SK-N-MC (cell line): ENCODE measurements at regions not wholly inside any gene's neighbourhood (a gene's known extent, or its start where the extent isn't known, plus 50 kb on each side); places are given as distances from the start of the nearest gene placed in this dataset.
"Not testable (repeated sequence)": the region's sequence is repeated elsewhere in the genome, so short reads cannot be mapped to it uniquely, and the experiment has no call there.

ENCODE experiments used
- DNase-seq: peaks from one replicate; pipeline ENCODE4 v3.0.0-alpha.2; 2011; ENCODE audit warnings: low read depth, low spot score
- H3K27ac ChIP-seq: fragments of 200-600 bp; sonication (generic); 2 replicates; pipeline ENCODE4 v1.5.1; 2016; ENCODE audit warnings: mixed run types
- H3K36me3 ChIP-seq: fragments of 200-600 bp; sonication (generic); 2 replicates; pipeline ENCODE4 v1.6.1; 2017; ENCODE audit warnings: antibody characterized with exemption, low read length, mixed read lengths; ENCODE audit not compliant: insufficient read depth
- H3K4me3 ChIP-seq: fragments of 200-600 bp; sonication (generic); 2 replicates; pipeline ENCODE4 v1.5.1; 2016
- H3K9ac ChIP-seq: fragments of 200-600 bp; sonication (generic); 2 replicates; pipeline ENCODE4 v1.8.0; 2017; ENCODE audit warnings: mixed run types, mixed read lengths; ENCODE audit not compliant: insufficient read length
- H3K9me3 ChIP-seq: fragments of 200-600 bp; sonication (generic); 2 replicates; pipeline ENCODE4 v1.6.1; 2017; ENCODE audit warnings: low read depth, mild to moderate bottlenecking, antibody characterized with exemption, low read length, moderate library complexity, mixed read lengths
- EZH2 ChIP-seq: fragments of 200-600 bp; sonication (generic); IDR thresholded peaks from one replicate; pipeline ENCODE4 v1.6.1; 2017; ENCODE audit warnings: antibody characterized with exemption
- FOXP2 ChIP-seq: optimal IDR thresholded peaks from 2 replicates; pipeline ENCODE3; 2011; ENCODE audit warnings: mild to moderate bottlenecking, moderate library complexity; ENCODE audit not compliant: insufficient read depth; ENCODE audit errors: extremely low read length, control extremely low read depth
- POLR2AphosphoS5 ChIP-seq: IDR thresholded peaks from 2 replicates; pipeline ENCODE4 v1.6.1; 2012; ENCODE audit warnings: mild to moderate bottlenecking, low read depth, low read length, borderline replicate concordance

DNA sequence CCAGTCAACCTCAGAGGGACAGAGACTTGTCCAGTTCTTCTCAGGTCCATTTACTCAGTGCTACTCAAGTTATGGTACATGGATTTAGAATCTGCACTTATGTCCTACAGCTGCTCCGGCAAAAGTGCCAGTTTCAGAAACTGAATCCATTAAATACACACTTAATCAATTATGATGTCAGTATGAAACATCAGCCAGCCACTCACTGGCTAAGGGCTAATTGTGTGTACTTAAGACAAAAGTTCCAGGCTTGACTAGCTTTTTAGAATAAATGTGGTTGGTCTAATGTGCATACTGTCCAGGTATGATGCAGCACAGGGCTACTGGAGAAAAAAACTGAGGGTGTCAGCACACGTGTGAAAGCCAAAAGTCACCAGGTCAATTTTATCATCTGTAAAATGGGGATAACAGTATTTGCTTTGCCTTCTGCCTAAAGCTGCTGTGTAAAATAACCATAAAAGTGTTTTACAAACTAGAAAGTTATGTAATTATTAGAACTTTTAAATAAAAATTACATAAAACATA, 55.4 kb upstream of the CYP2D6 start:
- no peak for DNase-seq
- no peaks in the 10 kb centered on the region for H3K9me3 ChIP-seq
- H3K4me3 ChIP-seq = no peak overlapping the region
- no peak overlapping the region for H3K27ac ChIP-seq
- TF ChIP-seq EZH2 = no peak
- TF ChIP-seq POLR2AphosphoS5 = no peak
- TF ChIP-seq FOXP2 = no peak
- no peaks in the 10 kb centered on the region for H3K36me3 ChIP-seq
- no peak overlapping the region for H3K9ac ChIP-seq

DNA sequence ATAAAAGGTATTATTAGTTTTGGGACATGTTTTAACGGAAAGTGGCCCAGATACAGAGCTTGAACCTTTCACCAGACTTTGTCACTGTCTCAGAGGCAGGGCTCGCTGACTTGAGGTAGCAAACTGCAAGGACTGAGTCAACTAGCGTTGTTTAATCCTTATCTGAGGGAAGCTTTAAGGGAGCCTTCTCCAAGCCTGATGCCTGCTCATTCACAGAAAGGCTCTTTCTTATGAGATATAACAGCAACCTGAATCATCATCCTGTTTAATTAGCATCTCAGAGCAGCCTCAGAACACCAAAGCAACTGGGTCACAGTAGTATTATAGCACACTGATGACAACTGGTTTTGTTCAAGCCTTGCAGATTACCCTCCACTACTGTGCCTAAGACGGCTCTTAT, 54.2 kb upstream of the CYP2D6 start:
- H3K4me3 ChIP-seq = no peak overlapping the region
- H3K36me3 ChIP-seq = no peaks in the 10 kb centered on the region
- no peak for DNase-seq
- no peak overlapping the region for H3K9ac ChIP-seq
- H3K27ac ChIP-seq = no peak overlapping the region
- H3K9me3 ChIP-seq = no peaks in the 10 kb centered on the region
- no peak for TF ChIP-seq POLR2AphosphoS5
- no peak for TF ChIP-seq FOXP2

DNA sequence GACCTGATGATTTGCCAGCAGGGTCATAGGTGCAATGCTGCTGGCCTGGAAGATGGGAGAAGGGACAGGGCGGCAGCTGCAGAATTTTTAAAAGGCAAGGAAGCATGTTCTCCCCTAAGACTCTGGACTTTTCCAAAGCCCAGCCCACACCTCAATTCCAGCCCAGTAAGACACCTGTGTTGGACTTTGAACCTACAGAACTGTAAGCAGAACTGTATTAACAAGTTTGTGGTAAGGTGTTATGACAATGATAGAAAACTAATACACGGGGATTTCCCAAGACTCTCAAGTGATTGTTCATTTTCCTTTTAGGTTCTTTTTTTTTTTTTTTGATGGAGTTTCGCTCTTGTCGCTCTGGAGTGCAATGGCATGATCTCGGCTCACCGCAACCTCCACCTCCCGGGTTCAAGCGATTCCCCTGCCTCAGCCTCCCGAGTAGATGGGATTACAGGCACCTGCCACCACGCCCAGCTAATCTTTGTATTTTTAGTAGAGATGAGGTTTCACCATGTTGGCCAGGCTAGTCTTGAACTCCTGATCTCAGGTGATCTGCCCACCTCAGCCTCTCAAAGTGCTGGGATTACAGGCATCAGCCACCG, 53.0 kb upstream of the CYP2D6 start:
- not testable (repeated sequence) for H3K9ac ChIP-seq

DNA sequence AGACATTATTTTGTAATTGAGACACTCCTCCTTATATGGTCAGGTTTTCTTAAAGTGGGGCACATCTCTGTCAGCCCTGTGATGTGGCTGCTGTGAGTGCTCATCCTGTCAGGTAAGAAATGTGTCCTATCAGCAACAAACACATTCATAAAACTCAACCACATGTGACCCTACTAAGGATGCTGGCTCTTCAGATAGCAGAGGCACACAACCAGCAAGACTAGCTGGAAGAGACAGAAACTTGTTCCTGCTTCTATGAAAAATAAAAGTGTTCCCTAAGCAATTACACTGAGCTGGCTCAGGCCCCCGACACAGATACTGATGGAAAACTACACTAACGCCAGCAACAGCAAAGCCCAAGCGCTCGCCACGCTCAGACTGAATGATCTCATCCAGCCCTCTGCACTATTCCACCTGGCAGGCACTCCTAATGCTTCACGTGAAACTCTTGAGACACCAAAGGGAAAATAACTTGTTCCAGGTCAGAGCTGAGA, 49.8 kb upstream of the CYP2D6 start:
- DNase-seq = no peak
- H3K27ac ChIP-seq = no peak overlapping the region
- no peak overlapping the region for H3K4me3 ChIP-seq
- peaks cover 4% of the 10 kb centered on the region; the same call in 1 of the 2 replicates for H3K36me3 ChIP-seq
- TF ChIP-seq EZH2 (no peak), FOXP2 (no peak), POLR2AphosphoS5 (no peak)
- H3K9ac ChIP-seq = no peak overlapping the region
- no peaks in the 10 kb centered on the region for H3K9me3 ChIP-seq

More for the DNA sequence above, 53.0 kb upstream of the CYP2D6 start:
- H3K27ac ChIP-seq, H3K9me3 ChIP-seq, H3K4me3 ChIP-seq, DNase-seq, H3K36me3 ChIP-seq: not testable (repeated sequence)
